NCI-H82 (cell line): ENCODE measurements at regions not wholly inside any gene's neighbourhood (a gene's known extent, or its start where the extent isn't known, plus 50 kb on each side); places are given as distances from the start of the nearest gene placed in this dataset.
A peak's percentile ranks its signal among the peaks of the same experiment; 100 is the strongest.

ENCODE experiments used
- DNase-seq: peaks from one replicate; lab custom pipeline; 2025; lab: John Stamatoyannopoulos, UW

GRCh38 chr3:63046152-63046551 lies 170.9 kb upstream of the CADPS start:
- DNase-seq = no peak

GRCh38 chr3:63046580-63046979 lies 171.4 kb upstream of the CADPS start:
- DNase-seq = no peak

GRCh38 chr3:63047068-63047467 lies 171.9 kb upstream of the CADPS start:
- no peak for DNase-seq

GRCh38 chr3:63048367-63049326 lies 173.4 kb upstream of the CADPS start:
- no peak for DNase-seq

- no peak for DNase-seq
Measured at GRCh38 chr3:63050548-63051177, 175.4 kb upstream of the CADPS start.

GRCh38 chr3:63051920-63052319 lies 176.7 kb upstream of the CADPS start:
- no peak for DNase-seq

- DNase-seq = peak; percentile 81
Measured at GRCh38 chr3:63056932-63057331, 181.7 kb upstream of the CADPS start.

GRCh38 chr3:63060412-63060811 lies 185.2 kb upstream of the CADPS start:
- no peak for DNase-seq

GRCh38 chr3:63061449-63061848 lies 186.2 kb upstream of the CADPS start:
- no peak for DNase-seq

- DNase-seq = no peak
Measured at GRCh38 chr3:63064209-63064755, 189.1 kb upstream of the CADPS start.

- DNase-seq = peak; percentile 12
Measured at GRCh38 chr3:63067999-63068645, 192.9 kb upstream of the CADPS start.

- DNase-seq = peak; percentile 92
Measured at GRCh38 chr3:63069806-63070475, 194.7 kb upstream of the CADPS start.

- no peak for DNase-seq
Measured at GRCh38 chr3:63070476-63070810, 195.2 kb upstream of the CADPS start.

- no peak for DNase-seq
Measured at GRCh38 chr3:63076357-63076756, 201.1 kb upstream of the CADPS start.

- no peak for DNase-seq
Measured at GRCh38 chr3:63086190-63086589, 191.9 kb upstream of the SYNPR start.

GRCh38 chr3:63089007-63089750 lies 188.9 kb upstream of the SYNPR start:
- DNase-seq = no peak

- no peak for DNase-seq
Measured at GRCh38 chr3:63089751-63090132, 188.4 kb upstream of the SYNPR start.

- DNase-seq = no peak
Measured at GRCh38 chr3:63090656-63091055, 187.5 kb upstream of the SYNPR start.

- DNase-seq = peak; percentile 27
Measured at GRCh38 chr3:63092515-63092914, 185.6 kb upstream of the SYNPR start.

GRCh38 chr3:63094642-63095408 lies 183.3 kb upstream of the SYNPR start:
- no peak for DNase-seq
